ENCODE measurements at regions not wholly inside any gene's neighbourhood (a gene's known extent, or its start where the extent isn't known, plus 50 kb on each side); places are given as distances from the start of the nearest gene placed in this dataset.

DNA sequence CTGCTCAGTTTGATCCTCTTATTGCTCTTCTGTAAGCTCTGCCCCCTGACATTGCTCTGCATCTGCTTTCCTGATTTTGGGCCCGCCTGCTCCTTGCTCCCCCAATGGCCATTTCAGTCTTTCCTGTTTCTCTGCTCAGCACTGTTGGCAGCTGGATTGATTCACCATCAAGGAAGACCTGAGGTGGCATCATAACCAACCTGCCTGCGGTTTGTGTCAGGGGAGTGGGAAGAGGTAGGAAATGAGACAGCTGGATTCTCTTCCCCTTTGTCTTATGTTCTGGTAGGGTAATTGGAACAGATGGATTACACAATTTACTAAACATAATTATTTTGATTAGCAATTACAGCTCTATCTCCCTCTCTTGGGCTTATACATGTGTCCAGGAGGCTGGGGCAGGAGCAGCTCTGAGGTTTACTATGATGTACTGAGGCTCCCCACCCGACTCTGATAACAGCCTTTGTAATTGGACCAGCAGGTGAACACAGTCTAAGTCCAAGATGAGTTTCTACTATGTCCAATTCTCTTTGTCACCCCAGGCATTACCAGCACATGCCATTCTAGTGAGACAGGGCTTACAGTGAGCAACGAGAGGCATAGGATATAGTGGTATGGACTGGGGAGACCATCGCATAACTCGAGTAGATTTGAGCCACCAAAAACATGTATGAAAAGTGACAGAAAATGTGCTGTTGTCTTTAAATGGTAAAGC, 151.8 kb upstream of the MMADHC start:
- TF ChIP-seq EZH2 (IDR thresholded peaks at IDR 0.05; ENCODE audit: low read depth) (no peak), CTCF (conservative IDR thresholded peaks at IDR 0.05) (no peak)

Data from PC-9 (cell line).